IPS-15b (cell line): ENCODE measurements at regions not wholly inside any gene's neighbourhood (a gene's known extent, or its start where the extent isn't known, plus 50 kb on each side); places are given as distances from the start of the nearest gene placed in this dataset.

Experiments used
- H3K27me3 ChIP-seq: one replicate; pipeline ENCODE4 v1.6.1; 2013; ENCODE audit warnings: low read length; ENCODE audit not compliant: control insufficient read depth, insufficient read depth
- H3K36me3 ChIP-seq: one replicate; pipeline ENCODE4 v1.6.1; 2013; ENCODE audit warnings: low read length; ENCODE audit not compliant: control insufficient read depth, insufficient read depth
- H3K4me1 ChIP-seq: one replicate; pipeline ENCODE4 v1.6.1; 2013; ENCODE audit warnings: mild to moderate bottlenecking, low read length; ENCODE audit not compliant: control insufficient read depth, insufficient read depth
- H3K4me3 ChIP-seq: one replicate; pipeline ENCODE4 v1.5.1; 2013; ENCODE audit warnings: low read depth, low read length
- H3K9ac ChIP-seq: one replicate; pipeline ENCODE4 v1.6.1; 2013; ENCODE audit warnings: low read depth, mild to moderate bottlenecking, low read length
- H3K9me3 ChIP-seq: one replicate; pipeline ENCODE4 v1.6.1; 2013; ENCODE audit warnings: mild to moderate bottlenecking, low read length; ENCODE audit not compliant: control insufficient read depth, insufficient read depth

DNA sequence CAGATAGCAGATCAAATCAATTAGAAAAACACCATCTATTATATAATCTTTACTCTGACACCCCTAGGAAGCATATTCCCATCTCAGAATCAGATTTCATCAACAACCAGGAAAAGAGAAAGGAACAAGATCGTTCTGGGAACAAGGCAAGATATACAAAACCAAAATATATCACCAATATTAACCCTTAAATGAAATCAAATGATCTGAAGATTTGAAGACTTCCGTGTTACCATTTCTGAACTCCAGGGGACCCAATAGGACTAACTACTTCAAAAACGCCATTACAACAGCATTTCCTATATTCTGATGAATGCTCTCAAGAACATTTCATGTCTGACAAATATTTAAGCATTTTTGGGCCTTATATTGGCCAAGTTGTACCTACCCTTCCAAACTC, 624.2 kb upstream of the ZFHX3 start:
- no peak overlapping the region for H3K4me3 ChIP-seq
- no peak overlapping the region for H3K9ac ChIP-seq
- no peaks in the 10 kb centered on the region for H3K36me3 ChIP-seq
- peaks cover 2% of the 10 kb centered on the region for H3K9me3 ChIP-seq
- H3K4me1 ChIP-seq: peaks cover 17% of the 10 kb centered on the region
- no peaks in the 10 kb centered on the region for H3K27me3 ChIP-seq

DNA sequence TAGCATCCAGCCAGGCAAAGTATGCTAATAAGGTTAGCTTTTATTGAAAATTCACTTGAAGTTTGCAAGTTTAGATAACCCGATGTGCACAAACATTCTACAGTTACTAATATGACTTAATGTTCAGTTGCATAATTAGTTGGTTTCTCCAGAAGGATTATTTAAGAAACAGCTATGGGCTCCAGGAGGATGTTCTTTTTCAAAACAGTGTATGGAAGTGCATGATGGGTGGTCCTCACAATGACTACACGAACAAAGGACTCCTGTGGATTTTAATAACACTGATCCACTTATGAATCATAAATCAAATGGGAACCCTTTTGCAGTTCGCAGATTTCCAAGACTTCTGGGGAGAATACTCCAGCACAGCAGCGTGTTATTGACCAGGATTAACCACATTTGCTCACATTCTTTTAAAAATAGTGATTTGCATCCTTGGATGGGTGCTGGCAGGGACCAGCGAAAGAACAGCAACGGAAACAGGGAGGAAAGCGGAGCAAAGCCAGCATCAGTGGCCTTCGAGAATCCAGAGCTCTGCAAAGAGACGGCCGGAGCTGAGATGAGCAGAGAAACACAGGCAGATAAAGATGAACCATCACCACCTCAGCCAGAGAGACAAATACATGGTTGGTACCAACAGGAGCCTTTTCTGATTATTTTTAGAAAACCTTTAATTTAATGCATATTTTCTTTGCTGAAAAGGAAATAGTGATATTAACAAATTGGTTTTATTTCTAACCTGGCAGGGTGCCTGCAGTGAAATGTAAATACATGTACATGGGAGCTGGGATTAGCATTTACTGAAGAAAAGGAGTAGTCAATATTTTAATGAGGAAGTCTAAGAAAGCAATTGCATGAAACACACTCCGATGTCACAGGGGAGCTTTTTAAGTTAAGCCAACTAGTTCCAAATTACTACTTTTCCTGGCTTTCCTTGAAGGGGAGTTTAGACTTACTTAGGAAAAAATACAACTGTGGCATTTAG, 623.2 kb upstream of the ZFHX3 start:
- no peak overlapping the region for H3K4me3 ChIP-seq
- H3K36me3 ChIP-seq: no peaks in the 10 kb centered on the region
- H3K4me1 ChIP-seq: peaks cover 17% of the 10 kb centered on the region
- H3K9me3 ChIP-seq: peaks cover 2% of the 10 kb centered on the region
- no peaks in the 10 kb centered on the region for H3K27me3 ChIP-seq
- no peak overlapping the region for H3K9ac ChIP-seq

DNA sequence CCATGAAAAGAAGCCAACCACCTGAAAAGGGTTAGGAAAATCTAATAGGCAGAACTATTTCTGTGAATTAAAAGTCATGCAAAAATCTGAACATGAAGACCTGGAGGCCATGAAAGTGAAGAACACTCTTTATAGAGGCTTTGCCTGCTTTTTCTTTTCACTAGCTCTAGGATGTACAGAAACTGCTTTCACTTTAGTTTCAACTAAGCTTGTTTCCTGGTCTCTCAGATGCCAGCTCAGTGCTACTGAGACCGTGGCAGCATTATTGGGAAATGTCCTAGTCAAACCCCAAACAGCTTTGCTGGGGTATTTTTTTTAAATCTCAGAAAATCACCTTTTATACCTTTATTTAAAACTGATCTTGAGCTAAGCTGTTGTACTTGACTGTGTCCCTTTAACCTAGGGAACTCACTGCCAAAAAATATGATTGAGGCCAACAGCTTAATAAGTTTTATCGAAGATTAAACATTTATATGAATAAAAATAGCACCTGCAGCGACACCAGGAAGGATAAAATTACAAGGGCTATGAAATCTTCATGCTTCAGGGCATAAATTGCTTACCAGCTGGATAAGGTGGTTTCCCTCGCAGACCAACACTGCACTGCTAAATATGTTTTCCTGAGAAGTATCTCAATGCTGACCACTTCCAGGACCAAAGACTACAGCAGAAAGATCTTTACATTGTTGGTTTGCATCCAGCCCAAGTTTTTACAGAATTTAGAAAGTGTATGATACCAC, 621.8 kb upstream of the ZFHX3 start:
- no peak overlapping the region for H3K4me3 ChIP-seq
- no peak overlapping the region for H3K9ac ChIP-seq
- peaks cover 17% of the 10 kb centered on the region for H3K4me1 ChIP-seq
- no peaks in the 10 kb centered on the region for H3K36me3 ChIP-seq
- H3K27me3 ChIP-seq: no peaks in the 10 kb centered on the region
- H3K9me3 ChIP-seq: peaks cover 1% of the 10 kb centered on the region

DNA sequence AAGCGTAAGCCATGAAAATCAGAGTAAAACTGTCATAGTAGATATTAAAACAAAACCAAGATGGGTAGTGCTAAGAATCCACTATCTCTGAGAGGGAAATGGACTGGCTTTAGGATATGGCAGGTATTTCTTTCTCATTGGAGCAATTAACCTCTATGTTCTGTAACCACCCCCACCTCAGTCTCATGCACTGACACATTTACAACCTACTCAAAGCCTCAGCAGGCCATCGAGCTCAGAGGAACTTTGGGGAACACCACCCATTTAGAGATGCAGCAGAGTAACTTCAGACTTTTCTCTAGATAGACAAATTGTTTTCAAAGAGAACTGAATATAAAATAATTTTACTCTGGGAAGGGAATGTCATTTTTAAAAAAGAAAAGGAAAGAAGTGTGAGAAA, 615.8 kb upstream of the ZFHX3 start:
- no peaks in the 10 kb centered on the region for H3K27me3 ChIP-seq
- H3K36me3 ChIP-seq: no peaks in the 10 kb centered on the region
- no peaks in the 10 kb centered on the region for H3K9me3 ChIP-seq
- H3K9ac ChIP-seq: no peak overlapping the region
- H3K4me3 ChIP-seq: no peak overlapping the region
- peaks cover 13% of the 10 kb centered on the region for H3K4me1 ChIP-seq

DNA sequence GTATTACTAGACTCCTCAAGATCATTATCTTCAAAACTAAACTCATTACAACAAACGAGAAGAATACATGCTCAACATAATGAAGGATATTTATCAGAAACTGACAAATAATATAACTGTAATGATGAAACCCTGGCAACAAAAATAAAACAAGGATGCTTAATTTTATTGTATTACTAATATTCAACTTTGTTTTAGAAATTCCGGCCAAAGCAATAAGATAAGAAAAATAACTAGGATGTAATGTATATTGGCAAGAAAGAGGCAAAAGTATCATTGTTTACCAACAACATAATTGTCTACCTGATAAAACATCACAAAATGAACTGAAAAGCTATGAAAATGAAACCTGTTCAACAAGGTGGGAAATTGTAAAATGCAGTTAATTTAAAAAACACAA, 588.3 kb upstream of the ZFHX3 start:
- Histone ChIP-seq H3K4me1 (no peaks in the 10 kb centered on the region), H3K4me3 (no peak overlapping the region), H3K9me3 (no peaks in the 10 kb centered on the region), H3K27me3 (no peaks in the 10 kb centered on the region), H3K9ac (no peak overlapping the region), H3K36me3 (no peaks in the 10 kb centered on the region)

DNA sequence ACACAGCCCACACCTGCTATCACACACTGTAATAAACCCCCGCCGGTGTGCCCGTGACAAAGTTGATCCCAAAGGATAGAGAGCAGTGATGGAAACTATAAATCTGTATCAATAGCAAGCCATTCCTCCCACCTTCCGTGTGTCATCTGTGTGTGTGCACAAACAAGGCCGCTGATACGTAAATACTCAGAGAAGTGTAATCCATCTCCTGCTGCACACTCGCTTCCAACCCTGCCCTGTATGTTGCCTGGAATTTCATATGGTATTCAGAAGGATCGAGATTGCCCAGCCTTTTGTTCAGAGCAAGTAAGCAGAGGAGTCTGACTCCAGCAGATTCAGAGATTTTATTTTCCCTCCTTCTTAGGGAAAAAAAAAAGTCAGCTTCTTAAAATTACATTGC, 581.1 kb upstream of the ZFHX3 start:
- Histone ChIP-seq H3K27me3 (no peaks in the 10 kb centered on the region), H3K4me3 (no peak overlapping the region), H3K36me3 (no peaks in the 10 kb centered on the region), H3K9me3 (no peaks in the 10 kb centered on the region), H3K9ac (no peak overlapping the region), H3K4me1 (no peaks in the 10 kb centered on the region)

DNA sequence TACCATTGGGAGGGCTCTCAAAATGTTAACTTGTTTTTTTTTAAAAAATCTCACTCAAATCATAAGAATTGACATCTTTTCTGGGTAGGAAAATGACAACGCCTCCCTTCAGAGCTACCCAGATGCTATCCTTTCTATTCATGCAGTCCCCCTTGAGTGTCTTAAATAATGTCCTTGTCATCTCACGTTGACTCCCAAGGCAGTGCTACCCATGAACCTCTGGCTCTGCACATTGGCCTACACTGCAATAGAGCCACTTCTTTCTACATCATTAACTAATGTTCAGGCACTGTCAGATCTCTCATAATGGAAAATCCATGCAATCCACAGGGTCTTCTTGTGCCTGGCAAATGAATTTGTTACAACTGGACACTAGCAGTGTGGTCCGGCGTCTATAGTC, 569.8 kb upstream of the ZFHX3 start:
- Histone ChIP-seq H3K27me3 (no peaks in the 10 kb centered on the region), H3K36me3 (no peaks in the 10 kb centered on the region), H3K9ac (no peak overlapping the region), H3K4me3 (no peak overlapping the region), H3K4me1 (peaks cover 3% of the 10 kb centered on the region), H3K9me3 (no peaks in the 10 kb centered on the region)

DNA sequence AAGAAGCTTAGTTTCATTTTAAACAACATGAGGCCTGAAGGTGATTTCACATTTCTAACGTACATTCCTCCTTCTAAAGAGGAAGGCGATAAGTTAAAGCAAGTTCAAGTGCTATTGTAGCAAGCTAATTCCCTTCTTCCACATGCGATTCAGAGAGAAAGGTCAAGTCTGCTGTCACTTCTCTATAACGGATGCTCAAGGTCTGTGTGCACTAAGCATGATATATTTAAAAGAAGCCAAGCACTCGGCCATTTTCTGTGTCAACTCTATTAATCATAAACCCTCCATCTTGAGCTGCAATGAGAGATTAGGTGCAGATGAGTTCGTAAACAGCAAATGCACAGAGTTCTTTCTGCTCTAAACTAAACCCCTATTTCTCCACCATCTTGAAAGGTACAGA, 568.8 kb upstream of the ZFHX3 start:
- H3K36me3 ChIP-seq: no peaks in the 10 kb centered on the region
- no peaks in the 10 kb centered on the region for H3K9me3 ChIP-seq
- H3K4me1 ChIP-seq: peaks cover 5% of the 10 kb centered on the region
- no peaks in the 10 kb centered on the region for H3K27me3 ChIP-seq
- H3K4me3 ChIP-seq: no peak overlapping the region
- no peak overlapping the region for H3K9ac ChIP-seq

DNA sequence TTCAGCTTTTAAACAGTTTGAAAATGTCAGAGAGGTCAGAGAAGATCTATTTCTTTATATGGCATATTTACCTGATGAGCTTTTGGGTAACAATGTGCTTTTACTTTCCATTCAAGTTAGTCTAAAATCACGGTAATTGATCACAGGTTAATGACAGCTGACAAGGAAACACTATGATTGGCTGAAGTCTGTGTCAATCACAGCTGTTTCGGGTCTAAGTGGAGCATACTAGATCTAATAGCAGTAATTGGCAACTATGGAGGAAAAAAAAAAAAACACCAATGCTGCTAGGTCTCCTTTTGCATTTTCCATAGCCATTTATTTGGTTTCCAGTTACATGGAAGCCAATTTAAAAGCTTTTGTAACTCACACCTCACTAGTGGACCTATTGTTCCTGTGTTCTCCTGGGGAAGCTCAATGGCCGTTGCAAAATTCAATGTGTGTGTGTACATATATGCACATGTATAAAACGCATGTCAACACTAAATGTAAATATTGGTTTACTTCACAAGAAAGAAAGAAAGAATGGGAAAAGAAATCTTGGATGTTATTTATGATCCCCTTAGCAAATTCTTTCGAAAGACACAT, 568.3 kb upstream of the ZFHX3 start:
- peaks cover 5% of the 10 kb centered on the region for H3K4me1 ChIP-seq
- H3K9ac ChIP-seq: no peak overlapping the region
- no peaks in the 10 kb centered on the region for H3K27me3 ChIP-seq
- H3K9me3 ChIP-seq: no peaks in the 10 kb centered on the region
- no peak overlapping the region for H3K4me3 ChIP-seq
- no peaks in the 10 kb centered on the region for H3K36me3 ChIP-seq

DNA sequence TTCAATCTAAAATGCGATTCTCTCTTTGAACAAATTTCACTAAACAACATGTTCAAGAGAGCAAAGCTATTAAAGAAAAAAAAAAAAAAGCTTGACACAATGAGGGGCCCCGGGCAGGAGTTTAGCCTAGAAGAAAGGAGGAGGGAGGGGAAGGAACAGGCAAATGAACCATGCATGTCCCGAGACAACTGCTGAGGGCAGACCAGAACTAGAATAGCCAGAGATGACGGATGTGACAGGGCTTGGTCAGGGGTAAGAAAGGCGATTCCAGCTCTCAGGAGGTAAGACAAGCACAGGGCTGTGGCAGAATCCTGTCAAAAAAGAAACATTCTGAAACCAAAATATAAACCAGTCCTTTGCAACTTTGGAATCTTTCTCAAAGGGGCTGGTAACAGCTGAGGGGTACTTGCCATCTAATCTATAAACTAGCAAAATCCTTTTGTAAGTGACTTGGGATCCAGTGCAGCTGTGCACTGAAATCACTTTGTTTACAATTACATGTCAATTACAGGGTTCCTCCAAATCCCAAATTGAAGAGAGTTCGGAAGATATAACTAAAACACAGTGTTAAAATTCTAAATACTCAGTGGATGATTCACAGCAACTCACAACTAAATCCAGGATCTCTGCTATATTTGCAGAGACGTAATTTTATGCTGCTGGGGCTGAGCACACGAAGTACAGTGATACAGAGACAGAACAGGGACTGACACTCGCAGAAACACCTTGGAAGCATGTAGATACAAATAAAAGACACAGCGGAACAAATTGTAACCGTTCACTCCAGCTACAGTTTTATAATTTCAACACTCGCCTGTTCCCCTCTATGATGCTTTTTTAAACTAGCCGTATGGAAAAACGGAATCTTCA, 567.4 kb upstream of the ZFHX3 start:
- H3K27me3 ChIP-seq: no peaks in the 10 kb centered on the region
- H3K36me3 ChIP-seq: no peaks in the 10 kb centered on the region
- peaks cover 5% of the 10 kb centered on the region for H3K4me1 ChIP-seq
- H3K9me3 ChIP-seq: no peaks in the 10 kb centered on the region
- H3K4me3 ChIP-seq: no peak overlapping the region
- H3K9ac ChIP-seq: no peak overlapping the region

DNA sequence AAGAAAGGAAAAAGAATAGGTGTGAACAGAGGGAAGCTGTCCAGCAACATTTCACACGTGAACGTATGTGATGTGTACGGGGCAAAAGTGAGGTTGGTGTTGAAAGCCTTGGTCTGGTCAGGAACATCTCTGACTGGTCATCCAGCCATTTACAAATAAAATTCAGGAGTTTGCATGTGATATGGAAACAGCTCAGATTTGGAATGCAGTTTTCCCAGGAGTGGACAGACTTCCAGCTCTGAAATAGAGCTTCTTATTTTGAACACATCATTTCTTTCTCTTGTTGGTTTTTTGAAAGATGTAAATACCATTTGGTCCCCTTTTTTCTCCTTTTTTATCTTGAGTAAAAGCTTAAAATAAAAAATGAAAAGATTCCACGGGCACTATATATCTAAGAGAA, 566.2 kb upstream of the ZFHX3 start:
- Histone ChIP-seq H3K36me3 (no peaks in the 10 kb centered on the region), H3K4me3 (no peak overlapping the region), H3K27me3 (no peaks in the 10 kb centered on the region), H3K9ac (no peak overlapping the region), H3K4me1 (peaks cover 5% of the 10 kb centered on the region), H3K9me3 (no peaks in the 10 kb centered on the region)
